ENCODE measurements at regions not wholly inside any gene's neighbourhood (a gene's known extent, or its start where the extent isn't known, plus 50 kb on each side); places are given as distances from the start of the nearest gene placed in this dataset.

GRCh38 chr6:119974430-119975159 lies 625.0 kb upstream of the MAN1A1 start:
- TF ChIP-seq, protein P1, sequence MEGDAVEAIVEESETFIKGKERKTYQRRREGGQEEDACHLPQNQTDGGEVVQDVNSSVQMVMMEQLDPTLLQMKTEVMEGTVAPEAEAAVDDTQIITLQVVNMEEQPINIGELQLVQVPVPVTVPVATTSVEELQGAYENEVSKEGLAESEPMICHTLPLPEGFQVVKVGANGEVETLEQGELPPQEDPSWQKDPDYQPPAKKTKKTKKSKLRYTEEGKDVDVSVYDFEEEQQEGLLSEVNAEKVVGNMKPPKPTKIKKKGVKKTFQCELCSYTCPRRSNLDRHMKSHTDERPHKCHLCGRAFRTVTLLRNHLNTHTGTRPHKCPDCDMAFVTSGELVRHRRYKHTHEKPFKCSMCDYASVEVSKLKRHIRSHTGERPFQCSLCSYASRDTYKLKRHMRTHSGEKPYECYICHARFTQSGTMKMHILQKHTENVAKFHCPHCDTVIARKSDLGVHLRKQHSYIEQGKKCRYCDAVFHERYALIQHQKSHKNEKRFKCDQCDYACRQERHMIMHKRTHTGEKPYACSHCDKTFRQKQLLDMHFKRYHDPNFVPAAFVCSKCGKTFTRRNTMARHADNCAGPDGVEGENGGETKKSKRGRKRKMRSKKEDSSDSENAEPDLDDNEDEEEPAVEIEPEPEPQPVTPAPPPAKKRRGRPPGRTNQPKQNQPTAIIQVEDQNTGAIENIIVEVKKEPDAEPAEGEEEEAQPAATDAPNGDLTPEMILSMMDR (IDR thresholded peaks at IDR 0.05; ENCODE audit: insufficient read depth, low read depth, low read length): no peak
- H3K4me3 ChIP-seq (ENCODE audit: low read depth, low read length): no peak overlapping the region
- DNase-seq (ENCODE audit: low read depth): no peak
- ChIA-PET POLR2A (no interaction called here), CTCF (interaction anchor here (0.6 kb wide), 1 partner anchor 59 kb away, joined by 3 read pairs; no protein-coding TSS in a partner anchor)
- no peaks in the 10 kb centered on the region for H3K36me3 ChIP-seq (ENCODE audit: control insufficient read depth, insufficient read depth, low read length)
- no peaks in the 10 kb centered on the region for H3K27me3 ChIP-seq (ENCODE audit: control insufficient read depth, insufficient read depth, low read length)

DNA sequence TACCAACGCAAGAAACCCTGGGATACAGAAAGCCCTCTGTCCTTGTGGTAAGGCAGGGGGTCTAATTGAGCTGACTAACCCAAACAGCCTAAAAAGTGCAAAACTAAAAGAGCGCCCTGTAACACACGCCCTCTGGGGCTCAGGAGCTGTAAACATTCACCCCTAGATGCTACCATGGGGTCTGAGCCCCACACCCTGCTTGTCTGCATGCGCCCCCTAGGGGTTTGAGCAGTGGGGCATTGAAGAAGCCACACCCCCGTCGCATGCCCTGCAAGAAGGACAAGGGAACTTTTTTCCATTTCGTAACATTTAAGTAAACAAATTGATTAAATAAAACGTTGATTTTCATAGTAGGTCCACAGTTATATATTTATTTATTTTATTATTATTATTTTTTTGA lies 616.9 kb upstream of the MAN1A1 start:
- H3K27me3 ChIP-seq (ENCODE audit: control insufficient read depth, insufficient read depth, low read length): no peaks in the 10 kb centered on the region
- POLR2A ChIA-PET: no interaction called here
- no peaks in the 10 kb centered on the region for H3K36me3 ChIP-seq (ENCODE audit: control insufficient read depth, insufficient read depth, low read length)
- no peak overlapping the region for H3K4me3 ChIP-seq (ENCODE audit: low read depth, low read length)
- DNase-seq (ENCODE audit: low read depth): no peak
- CTCF ChIA-PET: no interaction called here
- TF ChIP-seq, protein P1 (IDR thresholded peaks at IDR 0.05; ENCODE audit: insufficient read depth, low read depth, low read length): no peak

- TF ChIP-seq, protein P1 (IDR thresholded peaks at IDR 0.05; ENCODE audit: insufficient read depth, low read depth, low read length): no peak
- CTCF ChIA-PET: no interaction called here
- Histone ChIP-seq H3K27me3 (ENCODE audit: control insufficient read depth, insufficient read depth, low read length) (no peaks in the 10 kb centered on the region), H3K4me3 (ENCODE audit: low read depth, low read length) (no peak overlapping the region), H3K36me3 (ENCODE audit: control insufficient read depth, insufficient read depth, low read length) (no peaks in the 10 kb centered on the region)
- no peak for DNase-seq (ENCODE audit: low read depth)
- POLR2A ChIA-PET: no interaction called here
Observed at GRCh38 chr6:119965900-119966299, 616.3 kb upstream of the MAN1A1 start.

DNA sequence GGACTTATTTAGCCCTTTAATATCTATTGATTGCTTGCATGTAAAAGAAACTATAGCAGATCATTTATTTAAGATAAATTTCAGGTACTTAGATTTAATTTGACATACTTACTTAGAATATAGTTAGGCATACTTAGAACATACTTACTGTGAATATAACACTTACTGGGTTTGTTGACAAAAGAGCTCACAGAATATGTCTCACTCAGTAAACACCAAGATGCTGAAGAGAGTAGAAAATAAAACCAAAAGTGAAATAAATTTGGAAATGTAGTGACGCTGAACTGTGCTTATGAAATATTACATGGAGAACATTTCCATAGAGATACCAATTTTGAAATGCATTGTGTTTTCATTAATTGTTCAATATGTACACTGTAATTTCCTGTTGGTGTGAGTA lies 615.4 kb upstream of the MAN1A1 start:
- TF ChIP-seq, protein P1 (IDR thresholded peaks at IDR 0.05; ENCODE audit: insufficient read depth, low read depth, low read length): no peak
- Histone ChIP-seq H3K27me3 (ENCODE audit: control insufficient read depth, insufficient read depth, low read length) (no peaks in the 10 kb centered on the region), H3K36me3 (ENCODE audit: control insufficient read depth, insufficient read depth, low read length) (no peaks in the 10 kb centered on the region), H3K4me3 (ENCODE audit: low read depth, low read length) (no peak overlapping the region)
- ChIA-PET CTCF (no interaction called here), POLR2A (no interaction called here)
- DNase-seq (ENCODE audit: low read depth): no peak

DNA sequence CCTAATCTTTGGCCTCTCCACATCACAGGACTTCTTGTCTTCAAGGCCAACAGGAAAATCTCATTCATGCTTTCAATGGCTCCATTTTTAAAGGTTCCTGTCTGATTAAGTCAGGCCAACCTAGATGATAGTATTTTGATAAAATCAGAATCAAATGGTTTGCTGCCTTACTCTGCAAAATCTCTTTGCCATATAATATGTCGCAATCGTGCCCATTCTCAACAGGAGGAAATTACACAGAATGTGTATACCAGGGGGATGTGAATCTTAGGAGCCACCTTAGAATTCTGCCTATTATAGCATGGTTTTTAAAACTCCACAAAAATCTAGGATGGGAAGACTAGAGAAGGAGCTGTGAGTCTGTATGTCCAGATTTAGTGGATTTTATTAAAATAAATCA lies 612.9 kb upstream of the MAN1A1 start:
- H3K27me3 ChIP-seq (ENCODE audit: control insufficient read depth, insufficient read depth, low read length): no peaks in the 10 kb centered on the region
- no peak for DNase-seq (ENCODE audit: low read depth)
- no peak overlapping the region for H3K4me3 ChIP-seq (ENCODE audit: low read depth, low read length)
- CTCF ChIA-PET: no interaction called here
- POLR2A ChIA-PET: no interaction called here
- TF ChIP-seq, protein P1 (IDR thresholded peaks at IDR 0.05; ENCODE audit: insufficient read depth, low read depth, low read length): no peak
- no peaks in the 10 kb centered on the region for H3K36me3 ChIP-seq (ENCODE audit: control insufficient read depth, insufficient read depth, low read length)
